ENCODE measurements at regions not wholly inside any gene's neighbourhood (a gene's known extent, or its start where the extent isn't known, plus 50 kb on each side); places are given as distances from the start of the nearest gene placed in this dataset.

DNA sequence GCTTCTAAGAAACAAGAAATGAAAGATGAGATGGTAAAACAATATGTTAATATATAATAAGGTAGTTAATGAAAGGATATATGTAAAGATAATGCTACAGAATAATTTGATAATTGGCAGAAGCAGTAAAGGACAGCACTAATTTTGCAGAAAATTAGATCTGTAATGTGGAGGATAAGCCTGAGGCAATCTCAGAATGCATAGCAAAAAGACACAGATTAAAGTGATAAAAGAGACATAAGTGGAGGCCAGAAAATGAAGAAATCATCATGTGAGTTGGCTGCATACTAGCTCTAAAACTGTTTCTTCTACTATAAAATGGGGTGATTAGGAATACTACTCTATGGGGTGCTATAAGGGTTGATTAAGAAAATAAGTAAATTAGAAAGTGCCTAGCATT is 225.9 kb downstream of the SEC61B start:
- Histone ChIP-seq H3K4me3 (ENCODE audit: low read depth, low read length, poor library complexity, severe bottlenecking) (no peak overlapping the region), H4K20me1 (ENCODE audit: insufficient read depth, low read length) (no peaks in the 10 kb centered on the region), H3K4me1 (ENCODE audit: insufficient read depth, low read length, poor library complexity, severe bottlenecking) (no peaks in the 10 kb centered on the region), H3K4me2 (ENCODE audit: low read length) (no peak overlapping the region), H2AFZ (ENCODE audit: low read length) (no peak overlapping the region), H3K36me3 (ENCODE audit: insufficient read depth, low read length) (no peaks in the 10 kb centered on the region), H3K79me2 (ENCODE audit: insufficient read depth, low read depth, low read length) (no peaks in the 10 kb centered on the region), H3K27ac (ENCODE audit: low read depth, low read length, poor library complexity, severe bottlenecking) (no peak overlapping the region), H3K9me2 (ENCODE audit: insufficient read depth, low read length) (no peaks in the 10 kb centered on the region), H3K9me3 (ENCODE audit: low read length) (no peaks in the 10 kb centered on the region)
- no TSS peak for BruUV-seq (replicated peaks)
- POLR2A ChIA-PET: no interaction called here
- no peak for DNase-seq (ENCODE audit: low spot score)
- intact Hi-C loops (cut with micrococcal nuclease; ENCODE audit: unreplicated experiment): no loop called here
- CTCF ChIA-PET (ENCODE audit: unreplicated experiment): no interaction called here
- TF ChIP-seq, protein P1, sequence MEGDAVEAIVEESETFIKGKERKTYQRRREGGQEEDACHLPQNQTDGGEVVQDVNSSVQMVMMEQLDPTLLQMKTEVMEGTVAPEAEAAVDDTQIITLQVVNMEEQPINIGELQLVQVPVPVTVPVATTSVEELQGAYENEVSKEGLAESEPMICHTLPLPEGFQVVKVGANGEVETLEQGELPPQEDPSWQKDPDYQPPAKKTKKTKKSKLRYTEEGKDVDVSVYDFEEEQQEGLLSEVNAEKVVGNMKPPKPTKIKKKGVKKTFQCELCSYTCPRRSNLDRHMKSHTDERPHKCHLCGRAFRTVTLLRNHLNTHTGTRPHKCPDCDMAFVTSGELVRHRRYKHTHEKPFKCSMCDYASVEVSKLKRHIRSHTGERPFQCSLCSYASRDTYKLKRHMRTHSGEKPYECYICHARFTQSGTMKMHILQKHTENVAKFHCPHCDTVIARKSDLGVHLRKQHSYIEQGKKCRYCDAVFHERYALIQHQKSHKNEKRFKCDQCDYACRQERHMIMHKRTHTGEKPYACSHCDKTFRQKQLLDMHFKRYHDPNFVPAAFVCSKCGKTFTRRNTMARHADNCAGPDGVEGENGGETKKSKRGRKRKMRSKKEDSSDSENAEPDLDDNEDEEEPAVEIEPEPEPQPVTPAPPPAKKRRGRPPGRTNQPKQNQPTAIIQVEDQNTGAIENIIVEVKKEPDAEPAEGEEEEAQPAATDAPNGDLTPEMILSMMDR (conservative IDR thresholded peaks at IDR 0.05; ENCODE audit: low read length): no peak
- no peak for TF ChIP-seq EZH2phosphoT487 (IDR thresholded peaks at IDR 0.05; ENCODE audit: borderline replicate concordance, low read depth, low read length)

DNA sequence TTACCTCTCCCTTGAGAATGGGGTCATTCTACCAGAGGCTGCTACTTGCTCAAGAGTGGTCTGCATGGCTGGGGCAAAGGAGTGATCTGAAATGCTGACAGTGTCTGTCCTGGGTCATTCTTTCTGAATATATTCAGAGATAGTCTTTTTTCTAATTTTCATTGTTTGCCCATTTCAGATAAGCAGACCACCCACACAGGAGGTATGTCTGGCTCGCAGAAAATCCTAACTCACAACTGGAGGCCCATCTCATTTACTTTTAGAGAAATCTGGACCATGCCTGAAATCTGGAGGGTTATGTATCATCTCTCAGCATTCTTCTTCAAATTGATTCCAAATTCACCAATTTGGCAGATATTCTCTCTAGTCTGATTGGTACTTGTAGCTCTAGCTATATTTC is 227.6 kb downstream of the SEC61B start:
- Histone ChIP-seq H3K4me1 (ENCODE audit: insufficient read depth, low read length, poor library complexity, severe bottlenecking) (no peaks in the 10 kb centered on the region), H3K4me2 (ENCODE audit: low read length) (no peak overlapping the region), H3K36me3 (ENCODE audit: insufficient read depth, low read length) (no peaks in the 10 kb centered on the region), H3K9me3 (ENCODE audit: low read length) (no peaks in the 10 kb centered on the region), H3K4me3 (ENCODE audit: low read depth, low read length, poor library complexity, severe bottlenecking) (no peak overlapping the region), H3K9me2 (ENCODE audit: insufficient read depth, low read length) (no peaks in the 10 kb centered on the region), H2AFZ (ENCODE audit: low read length) (no peak overlapping the region), H3K27ac (ENCODE audit: low read depth, low read length, poor library complexity, severe bottlenecking) (no peak overlapping the region), H4K20me1 (ENCODE audit: insufficient read depth, low read length) (no peaks in the 10 kb centered on the region), H3K79me2 (ENCODE audit: insufficient read depth, low read depth, low read length) (no peaks in the 10 kb centered on the region)
- POLR2A ChIA-PET: no interaction called here
- TF ChIP-seq, protein P1 (conservative IDR thresholded peaks at IDR 0.05; ENCODE audit: low read length): no peak
- TF ChIP-seq EZH2phosphoT487 (IDR thresholded peaks at IDR 0.05; ENCODE audit: borderline replicate concordance, low read depth, low read length): no peak
- no peak for DNase-seq (ENCODE audit: low spot score)
- CTCF ChIA-PET (ENCODE audit: unreplicated experiment): no interaction called here
- BruUV-seq (replicated peaks): no TSS peak
- intact Hi-C loops (cut with micrococcal nuclease; ENCODE audit: unreplicated experiment): no loop called here

DNA sequence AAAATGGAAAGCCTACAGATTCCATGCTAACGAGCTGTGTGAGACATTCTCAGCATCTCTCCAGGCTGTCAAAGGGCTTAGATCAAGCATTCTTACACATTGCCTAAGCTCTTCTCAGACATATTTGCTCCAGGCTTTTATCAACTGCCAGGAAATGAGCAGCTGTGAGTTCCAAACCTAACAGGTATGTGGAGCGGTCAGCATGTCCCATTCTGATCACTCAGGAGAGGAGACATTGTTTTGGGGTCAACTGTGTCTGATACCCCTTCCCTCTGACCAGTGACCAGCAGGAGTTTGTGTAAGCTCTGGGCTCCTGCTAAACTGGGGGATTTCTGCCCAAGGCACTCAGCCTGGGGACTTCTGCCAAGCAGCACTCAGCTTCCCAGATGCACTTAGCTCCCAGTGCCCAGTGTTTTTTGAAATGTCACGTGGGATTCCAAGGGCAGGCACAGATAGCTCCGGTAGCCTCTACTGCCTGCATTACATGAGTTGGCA is 229.1 kb downstream of the SEC61B start:
- ChIA-PET CTCF (ENCODE audit: unreplicated experiment) (no interaction called here), POLR2A (interaction anchor here (0.6 kb wide), 1 partner anchor 75 kb away, joined by 3 read pairs; no protein-coding TSS in a partner anchor)
- no peak overlapping the region for H2AFZ ChIP-seq (ENCODE audit: low read length)
- no peaks in the 10 kb centered on the region for H3K79me2 ChIP-seq (ENCODE audit: insufficient read depth, low read depth, low read length)
- H3K27ac ChIP-seq (ENCODE audit: low read depth, low read length, poor library complexity, severe bottlenecking): no peak overlapping the region
- no peaks in the 10 kb centered on the region for H3K4me1 ChIP-seq (ENCODE audit: insufficient read depth, low read length, poor library complexity, severe bottlenecking)
- TF ChIP-seq, protein P1 (conservative IDR thresholded peaks at IDR 0.05; ENCODE audit: low read length): no peak
- TF ChIP-seq EZH2phosphoT487 (IDR thresholded peaks at IDR 0.05; ENCODE audit: borderline replicate concordance, low read depth, low read length): no peak
- no peaks in the 10 kb centered on the region for H3K9me2 ChIP-seq (ENCODE audit: insufficient read depth, low read length)
- no peak overlapping the region for H3K4me3 ChIP-seq (ENCODE audit: low read depth, low read length, poor library complexity, severe bottlenecking)
- H3K36me3 ChIP-seq (ENCODE audit: insufficient read depth, low read length): no peaks in the 10 kb centered on the region
- DNase-seq (ENCODE audit: low spot score): no peak
- no peak overlapping the region for H3K4me2 ChIP-seq (ENCODE audit: low read length)
- BruUV-seq (replicated peaks): no TSS peak
- intact Hi-C loops (cut with micrococcal nuclease; ENCODE audit: unreplicated experiment): no loop called here
- no peaks in the 10 kb centered on the region for H4K20me1 ChIP-seq (ENCODE audit: insufficient read depth, low read length)
- no peaks in the 10 kb centered on the region for H3K9me3 ChIP-seq (ENCODE audit: low read length)
